Bronchial epithelial cell (primary cell): ENCODE measurements at regions not wholly inside any gene's neighbourhood (a gene's known extent, or its start where the extent isn't known, plus 50 kb on each side); places are given as distances from the start of the nearest gene placed in this dataset.

Experiments
- DNase-seq: peaks from one replicate; pipeline ENCODE4 v3.0.0-alpha.2; 2010; ENCODE audit warnings: low read depth
- FAIRE-seq: peaks from 2 replicates; lab custom pipeline; 2011; peaks lifted over from hg19 to GRCh38; lab: Jason Lieb, UNC
- H3K27me3 ChIP-seq: 2 replicates; pipeline ENCODE4 v1.5.1; 2011; ENCODE audit warnings: low read length; ENCODE audit not compliant: control insufficient read depth, insufficient read depth
- H3K36me3 ChIP-seq: 2 replicates; pipeline ENCODE4 v1.5.1; 2011; ENCODE audit warnings: low read length; ENCODE audit not compliant: control insufficient read depth, insufficient read depth
- H3K4me3 ChIP-seq: 2 replicates; pipeline ENCODE4 v1.5.1; 2011; ENCODE audit warnings: mild to moderate bottlenecking, low read depth, low read length, control low read depth
- TF ChIP-seq, protein P1 (sequence below): IDR thresholded peaks from 2 replicates; pipeline ENCODE4 v1.5.1; 2011; ENCODE audit warnings: mild to moderate bottlenecking, moderate library complexity, low read length, control low read depth, inconsistent platforms; ENCODE audit not compliant: insufficient read depth, severe bottlenecking

- TF ChIP-seq, protein P1, sequence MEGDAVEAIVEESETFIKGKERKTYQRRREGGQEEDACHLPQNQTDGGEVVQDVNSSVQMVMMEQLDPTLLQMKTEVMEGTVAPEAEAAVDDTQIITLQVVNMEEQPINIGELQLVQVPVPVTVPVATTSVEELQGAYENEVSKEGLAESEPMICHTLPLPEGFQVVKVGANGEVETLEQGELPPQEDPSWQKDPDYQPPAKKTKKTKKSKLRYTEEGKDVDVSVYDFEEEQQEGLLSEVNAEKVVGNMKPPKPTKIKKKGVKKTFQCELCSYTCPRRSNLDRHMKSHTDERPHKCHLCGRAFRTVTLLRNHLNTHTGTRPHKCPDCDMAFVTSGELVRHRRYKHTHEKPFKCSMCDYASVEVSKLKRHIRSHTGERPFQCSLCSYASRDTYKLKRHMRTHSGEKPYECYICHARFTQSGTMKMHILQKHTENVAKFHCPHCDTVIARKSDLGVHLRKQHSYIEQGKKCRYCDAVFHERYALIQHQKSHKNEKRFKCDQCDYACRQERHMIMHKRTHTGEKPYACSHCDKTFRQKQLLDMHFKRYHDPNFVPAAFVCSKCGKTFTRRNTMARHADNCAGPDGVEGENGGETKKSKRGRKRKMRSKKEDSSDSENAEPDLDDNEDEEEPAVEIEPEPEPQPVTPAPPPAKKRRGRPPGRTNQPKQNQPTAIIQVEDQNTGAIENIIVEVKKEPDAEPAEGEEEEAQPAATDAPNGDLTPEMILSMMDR: no peak
- no peak for DNase-seq
- no peak overlapping the region for H3K4me3 ChIP-seq
- no peaks in the 10 kb centered on the region for H3K36me3 ChIP-seq
- H3K27me3 ChIP-seq: no peaks in the 10 kb centered on the region
- no peak for FAIRE-seq
Observed at GRCh38 chr18:77478646-77479442, 229.2 kb downstream of the GALR1 start.

DNA sequence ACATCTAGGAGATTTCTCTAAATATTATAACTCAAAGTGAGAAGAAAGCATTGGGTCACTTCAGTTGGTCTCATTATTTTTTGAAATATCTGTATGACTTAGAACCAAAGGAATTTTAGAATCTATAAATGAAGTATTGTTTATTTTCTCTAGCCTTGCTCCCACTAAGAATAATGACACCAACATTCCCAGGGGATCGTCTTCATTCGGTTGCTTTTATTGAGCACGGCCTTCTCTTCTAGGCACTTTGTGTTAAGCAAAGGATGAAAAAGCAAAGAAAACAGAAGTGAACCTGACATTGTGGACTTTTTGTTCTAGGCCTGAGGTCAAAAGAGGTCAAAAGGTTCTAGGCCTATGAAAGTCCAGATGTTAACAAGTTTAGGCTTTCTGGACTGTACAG, 231.9 kb downstream of the GALR1 start:
- no peaks in the 10 kb centered on the region for H3K36me3 ChIP-seq
- TF ChIP-seq, protein P1: no peak
- H3K4me3 ChIP-seq: no peak overlapping the region
- H3K27me3 ChIP-seq: no peaks in the 10 kb centered on the region
- no peak for FAIRE-seq
- DNase-seq: no peak

- no peak for DNase-seq
- TF ChIP-seq, protein P1: no peak
- Histone ChIP-seq H3K4me3 (no peak overlapping the region), H3K36me3 (no peaks in the 10 kb centered on the region), H3K27me3 (no peaks in the 10 kb centered on the region)
- FAIRE-seq: no peak
Observed at GRCh38 chr18:77482190-77483085, 232.8 kb downstream of the GALR1 start.

DNA sequence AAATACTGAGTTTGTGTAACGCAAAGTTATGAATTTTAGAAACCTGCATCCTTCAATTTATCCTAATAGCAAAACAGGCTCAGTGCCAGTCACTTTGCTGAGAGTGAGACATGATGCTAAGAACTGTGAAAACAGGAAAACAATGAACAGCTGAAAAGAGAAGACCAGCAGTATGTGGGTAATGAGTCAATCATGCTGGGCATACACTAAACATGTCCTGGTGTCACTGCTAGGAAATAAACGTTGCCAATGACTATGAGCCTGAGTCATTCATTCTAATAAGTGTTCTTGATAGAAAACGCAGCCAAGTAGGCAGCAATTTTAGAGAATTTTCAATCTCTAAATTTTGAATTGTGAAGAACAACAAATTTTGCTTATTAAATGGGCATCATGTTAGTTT, 237.3 kb downstream of the GALR1 start:
- DNase-seq (peak; percentile 21), FAIRE-seq (no peak)
- H3K27me3 ChIP-seq: no peaks in the 10 kb centered on the region
- H3K4me3 ChIP-seq: no peak overlapping the region
- TF ChIP-seq, protein P1: no peak
- no peaks in the 10 kb centered on the region for H3K36me3 ChIP-seq

DNA sequence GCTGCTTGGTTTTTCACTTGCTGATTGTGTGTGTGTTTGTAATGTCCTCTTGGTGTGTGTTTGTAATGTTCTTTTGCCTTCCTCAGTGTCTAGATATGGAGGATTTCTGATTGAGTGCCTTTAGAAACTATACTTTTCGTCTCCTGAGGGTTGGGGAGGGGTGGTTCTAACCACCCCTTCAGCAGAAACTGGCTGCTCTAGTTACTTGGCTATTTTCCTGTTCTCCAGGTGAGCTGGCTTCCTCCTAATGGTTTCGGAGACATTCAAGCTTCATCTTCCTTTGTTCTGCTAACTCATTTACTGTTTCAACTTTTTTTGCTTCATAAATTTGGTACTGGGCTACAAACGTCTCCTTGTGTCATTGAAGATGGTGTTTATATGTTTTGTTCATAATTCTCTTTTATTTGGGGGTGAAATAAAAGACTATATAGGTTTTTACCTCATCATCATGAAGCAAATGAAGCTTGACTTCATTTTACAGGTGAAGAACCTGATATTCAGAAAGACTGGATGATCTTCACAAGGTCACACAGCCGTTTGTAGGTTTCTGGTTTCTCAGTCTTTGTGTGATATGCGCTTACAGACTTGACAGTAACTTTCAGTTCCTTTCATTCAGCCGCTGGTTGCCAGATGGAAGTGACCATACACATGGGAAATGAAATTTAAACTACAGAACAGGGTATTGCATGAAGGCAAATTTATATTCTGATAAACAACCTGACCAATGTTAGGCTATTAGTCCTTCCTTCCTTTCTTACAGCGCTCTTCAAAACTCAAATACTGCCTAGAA, 238.5 kb downstream of the GALR1 start:
- Histone ChIP-seq H3K36me3 (no peaks in the 10 kb centered on the region), H3K4me3 (no peak overlapping the region), H3K27me3 (no peaks in the 10 kb centered on the region)
- TF ChIP-seq, protein P1: no peak
- no peak for DNase-seq
- no peak for FAIRE-seq
